Stomach smooth muscle (tissue), 2 donors: ENCODE measurements at regions not wholly inside any gene's neighbourhood (a gene's known extent, or its start where the extent isn't known, plus 50 kb on each side); places are given as distances from the start of the nearest gene placed in this dataset.

Experiments used
- H3K27ac ChIP-seq: one replicate; pipeline ENCODE4 v1.7.0; 2013; ENCODE audit warnings: mild to moderate bottlenecking, low read length, inconsistent platforms
- H3K27me3 ChIP-seq, 2 donors: one replicate each; pipeline ENCODE4 v1.7.0; 2013; ENCODE audit warnings: low read length in 2 of 2; ENCODE audit not compliant: insufficient read depth in 2 of 2, control insufficient read depth in 1 of 2
- H3K36me3 ChIP-seq, 2 donors: one replicate each; pipeline ENCODE4 v1.7.0; 2013; ENCODE audit warnings: low read length in 2 of 2; ENCODE audit not compliant: control insufficient read depth in 2 of 2, insufficient read depth in 2 of 2
- H3K4me1 ChIP-seq: one replicate; pipeline ENCODE4 v1.7.0; 2013; ENCODE audit warnings: low read length; ENCODE audit not compliant: control insufficient read depth, insufficient read depth
- H3K4me3 ChIP-seq, 2 donors: one replicate each; pipeline ENCODE4 v1.7.0; 2013; ENCODE audit warnings: low read length in 2 of 2
- H3K9ac ChIP-seq, 2 donors: one replicate each; pipeline ENCODE4 v1.7.0; 2013; ENCODE audit warnings: low read length in 2 of 2, mild to moderate bottlenecking in 1 of 2
- H3K9me3 ChIP-seq, 2 donors: one replicate each; pipeline ENCODE4 v1.7.0; 2013; ENCODE audit warnings: low read length in 2 of 2; ENCODE audit not compliant: control insufficient read depth in 2 of 2
- donor health status: healthy.
- donor health status: Pancreatic carcinoma.

- H3K4me1 ChIP-seq = no peaks in the 10 kb centered on the region
- H3K27me3 ChIP-seq = no peaks in the 10 kb centered on the region
- no peaks in the 10 kb centered on the region for H3K36me3 ChIP-seq
- H3K9ac ChIP-seq = no peak overlapping the region
- H3K4me3 ChIP-seq = no peak overlapping the region
- no peak overlapping the region for H3K27ac ChIP-seq
- H3K9me3 ChIP-seq = no peaks in the 10 kb centered on the region
Observed at GRCh38 chr9:18405240-18405639, 68.7 kb upstream of the ADAMTSL1 start.

DNA sequence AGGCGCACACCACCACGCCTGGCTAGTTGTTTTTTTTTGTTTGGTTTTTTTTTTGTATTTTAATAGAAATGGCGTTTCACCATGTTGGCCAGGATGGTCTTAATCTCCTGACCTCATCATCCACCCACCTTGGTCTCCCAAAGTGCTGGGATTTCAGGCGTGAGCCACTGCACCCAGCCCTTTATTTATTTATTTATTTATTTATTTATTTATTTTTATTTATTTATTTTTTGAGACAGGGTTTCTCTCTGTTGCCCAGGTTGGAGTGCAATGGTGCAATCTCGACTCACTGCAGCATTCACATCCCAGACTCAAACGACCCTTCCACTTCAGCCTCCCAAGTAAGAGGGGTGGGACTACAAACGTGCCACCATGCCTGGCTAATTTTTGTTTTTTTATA lies 63.0 kb upstream of the ADAMTSL1 start:
- Histone ChIP-seq H3K36me3 (no peaks in the 10 kb centered on the region), H3K27me3 (no peaks in the 10 kb centered on the region), H3K9ac (no peak overlapping the region), H3K9me3 (no peaks in the 10 kb centered on the region), H3K27ac (no peak overlapping the region), H3K4me3 (no peak overlapping the region), H3K4me1 (no peaks in the 10 kb centered on the region)

GRCh38 chr9:18421391-18421790 lies 52.6 kb upstream of the ADAMTSL1 start:
- Histone ChIP-seq H3K27ac (no peak overlapping the region), H3K27me3 (no peaks in the 10 kb centered on the region), H3K9ac (no peak overlapping the region), H3K4me3 (no peak overlapping the region), H3K9me3 (no peaks in the 10 kb centered on the region), H3K36me3 (no peaks in the 10 kb centered on the region), H3K4me1 (no peaks in the 10 kb centered on the region)

DNA sequence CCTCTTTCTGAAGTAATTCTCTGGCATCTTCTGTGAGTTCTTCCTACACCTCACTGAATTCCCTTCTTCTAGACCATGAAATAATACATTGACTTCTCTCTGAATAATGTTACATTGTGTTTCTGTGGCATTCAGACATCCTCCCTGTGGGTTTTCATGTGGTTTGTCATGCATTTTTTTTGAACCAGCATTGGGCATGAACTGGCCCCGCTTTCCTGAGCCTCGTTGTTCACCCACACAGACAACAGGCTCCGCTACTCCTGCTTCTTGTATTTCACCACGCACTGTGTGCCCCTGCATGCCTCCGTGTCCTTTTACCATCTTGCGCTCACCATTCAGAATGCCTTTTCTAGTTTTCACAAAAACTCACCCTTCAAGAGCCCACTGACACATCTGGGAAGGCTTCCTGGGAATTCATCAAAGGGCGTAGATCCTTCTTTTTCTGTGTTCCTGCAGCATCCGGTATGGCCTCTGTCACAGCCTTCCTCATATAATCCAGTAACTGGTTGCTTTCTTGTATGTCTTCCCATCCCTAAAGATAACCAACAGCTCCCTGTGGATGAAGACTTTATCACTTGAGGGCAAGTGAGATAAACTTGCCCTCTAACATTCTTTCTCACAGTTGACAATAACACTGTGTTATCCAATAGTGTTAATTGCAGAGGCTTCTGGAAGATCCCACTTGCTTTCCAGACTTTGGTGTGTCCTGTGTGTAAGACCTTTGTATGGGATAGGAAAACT lies 51.5 kb upstream of the ADAMTSL1 start:
- Histone ChIP-seq H3K4me3 (no peak overlapping the region), H3K27ac (no peak overlapping the region), H3K4me1 (peaks cover 1% of the 10 kb centered on the region), H3K9ac (no peak overlapping the region), H3K9me3 (no peaks in the 10 kb centered on the region), H3K36me3 (no peaks in the 10 kb centered on the region), H3K27me3 (no peaks in the 10 kb centered on the region)

DNA sequence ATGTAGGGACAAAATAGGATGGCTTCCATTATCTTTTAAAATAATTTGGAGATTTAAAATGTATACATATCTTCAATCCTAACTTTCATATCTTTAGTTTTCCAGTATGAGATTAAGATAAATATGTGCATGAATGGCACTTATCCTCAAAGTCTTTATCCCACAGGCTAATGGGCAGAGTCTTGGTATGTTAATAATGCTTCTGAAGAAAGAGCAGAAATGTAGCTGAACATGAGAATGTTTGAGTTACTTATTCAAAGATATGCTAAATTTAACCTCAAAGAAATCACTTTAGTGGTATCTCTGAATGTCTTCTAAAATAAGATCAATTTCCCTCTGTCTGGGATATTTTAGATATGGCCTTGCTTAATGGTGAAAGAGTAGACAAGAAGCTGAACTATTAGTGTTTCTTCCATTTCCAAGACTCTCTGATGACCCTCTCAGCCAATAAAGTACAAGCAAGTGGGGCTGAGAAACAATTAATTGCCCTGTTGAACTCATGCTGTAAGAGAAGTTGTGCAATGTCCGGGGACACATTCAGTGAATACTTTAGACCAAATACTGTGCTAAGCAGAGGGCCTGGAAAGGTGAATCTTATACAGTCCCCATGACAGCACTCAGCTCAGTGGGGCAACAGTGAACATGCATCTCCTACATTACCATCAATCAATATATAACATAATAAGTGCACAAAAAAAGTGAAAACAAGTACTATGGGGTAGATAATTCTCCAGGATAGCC lies 50.0 kb upstream of the ADAMTSL1 start:
- Histone ChIP-seq H3K27ac (no peak overlapping the region), H3K4me3 (no peak overlapping the region), H3K27me3 (no peaks in the 10 kb centered on the region), H3K36me3 (no peaks in the 10 kb centered on the region), H3K4me1 (peaks cover 7% of the 10 kb centered on the region), H3K9me3 (no peaks in the 10 kb centered on the region), H3K9ac (no peak overlapping the region)
